ENCODE measurements at regions not wholly inside any gene's neighbourhood (a gene's known extent, or its start where the extent isn't known, plus 50 kb on each side); places are given as distances from the start of the nearest gene placed in this dataset.

DNA sequence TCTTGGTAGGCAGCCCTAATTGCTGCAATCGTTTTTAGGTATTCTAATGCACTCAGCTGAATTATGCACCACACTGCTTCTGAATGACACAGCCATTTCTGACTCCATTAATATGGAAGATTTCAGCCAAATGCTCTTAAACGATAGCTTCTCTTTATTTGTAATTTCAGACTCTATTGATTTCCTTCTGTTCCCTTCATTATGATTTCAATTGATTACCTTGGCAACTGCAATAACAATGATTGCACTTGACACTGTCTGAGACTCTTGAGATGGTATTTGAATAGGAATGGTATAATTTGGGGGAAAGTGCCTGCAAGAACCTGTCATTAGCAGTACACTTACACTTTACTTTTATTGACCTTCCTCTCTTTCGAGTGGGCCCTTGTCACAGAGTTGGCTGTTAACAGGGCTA is 296.1 kb upstream of the DMAC1 start:
- no TSS peak for BruUV-seq (replicated peaks)
- Mint-ChIP-seq H3K27me3 (ENCODE audit: insufficient read depth, unreplicated experiment) (no peaks in the 10 kb centered on the region), H3K36me3 (ENCODE audit: insufficient read depth, unreplicated experiment) (no peaks in the 10 kb centered on the region), H3K4me1 (ENCODE audit: low read depth, unreplicated experiment) (no peaks in the 10 kb centered on the region), H3K9me3 (ENCODE audit: unreplicated experiment) (no peaks in the 10 kb centered on the region), H3K27ac (ENCODE audit: unreplicated experiment) (no peak overlapping the region), H3K4me3 (ENCODE audit: unreplicated experiment) (no peak overlapping the region)
- TF ChIP-seq CTCF (IDR thresholded peaks at IDR 0.05; ENCODE audit: insufficient read depth in 1 of 2, low read depth in 1 of 2, low read length in 1 of 2, severe bottlenecking in 1 of 2, unreplicated experiment in 1 of 2) = no peak
- Histone ChIP-seq H3K4me1 (no peaks in the 10 kb centered on the region), H3K36me3 (ENCODE audit: control insufficient read depth, insufficient read depth, low read length) (no peaks in the 10 kb centered on the region), H3K9me3 (no peaks in the 10 kb centered on the region), H3K27me3 (replicated peaks; ENCODE audit: control insufficient read depth, insufficient read depth, low read length) (no peaks in the 10 kb centered on the region), H3K4me3 (ENCODE audit: low read depth, low read length) (no peak overlapping the region)
- no peak for DNase-seq
- POLR2A ChIA-PET = no interaction called here
- intact Hi-C loops (cut with micrococcal nuclease; ENCODE audit: unreplicated experiment) = no loop called here
- CTCF ChIA-PET = no interaction called here

DNA sequence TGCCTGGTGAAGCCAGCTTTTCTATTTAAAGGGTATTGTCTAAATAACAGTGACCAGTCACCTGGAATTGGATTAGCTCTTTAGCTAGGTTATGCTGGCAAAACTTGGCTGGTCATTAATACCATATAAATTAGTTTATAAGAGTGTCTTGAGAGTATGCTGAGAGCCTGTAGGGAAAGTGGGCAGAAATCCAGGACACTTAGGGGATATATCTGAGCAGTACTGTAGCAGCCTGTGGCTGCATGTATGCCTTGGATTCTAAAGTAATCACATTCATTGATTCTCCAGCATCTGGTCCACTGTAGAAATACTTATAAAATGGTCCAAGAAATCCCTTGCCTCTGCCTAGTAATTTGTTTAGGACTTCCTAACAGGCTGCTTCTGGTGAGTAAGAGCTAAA is 288.9 kb upstream of the DMAC1 start:
- CTCF ChIA-PET = no interaction called here
- Mint-ChIP-seq H3K4me1 (ENCODE audit: low read depth, unreplicated experiment) (no peaks in the 10 kb centered on the region), H3K4me3 (ENCODE audit: unreplicated experiment) (no peak overlapping the region), H3K36me3 (ENCODE audit: insufficient read depth, unreplicated experiment) (no peaks in the 10 kb centered on the region), H3K27ac (ENCODE audit: unreplicated experiment) (no peak overlapping the region), H3K27me3 (ENCODE audit: insufficient read depth, unreplicated experiment) (no peaks in the 10 kb centered on the region), H3K9me3 (ENCODE audit: unreplicated experiment) (peaks cover 4% of the 10 kb centered on the region)
- intact Hi-C loops (cut with micrococcal nuclease; ENCODE audit: unreplicated experiment) = no loop called here
- Histone ChIP-seq H3K4me3 (ENCODE audit: low read depth, low read length) (no peak overlapping the region), H3K4me1 (no peaks in the 10 kb centered on the region), H3K27me3 (replicated peaks; ENCODE audit: control insufficient read depth, insufficient read depth, low read length) (no peaks in the 10 kb centered on the region), H3K36me3 (ENCODE audit: control insufficient read depth, insufficient read depth, low read length) (no peaks in the 10 kb centered on the region), H3K9me3 (no peaks in the 10 kb centered on the region)
- no peak for TF ChIP-seq CTCF (IDR thresholded peaks at IDR 0.05; ENCODE audit: insufficient read depth in 1 of 2, low read depth in 1 of 2, low read length in 1 of 2, severe bottlenecking in 1 of 2, unreplicated experiment in 1 of 2)
- POLR2A ChIA-PET = no interaction called here
- BruUV-seq (replicated peaks) = no TSS peak
- no peak for DNase-seq

GRCh38 chr9:8085986-8086385 is 286.4 kb upstream of the DMAC1 start:
- ChIA-PET CTCF (no interaction called here), POLR2A (no interaction called here)
- Mint-ChIP-seq H3K27me3 (ENCODE audit: insufficient read depth, unreplicated experiment) (no peaks in the 10 kb centered on the region), H3K36me3 (ENCODE audit: insufficient read depth, unreplicated experiment) (no peaks in the 10 kb centered on the region), H3K4me3 (ENCODE audit: unreplicated experiment) (no peak overlapping the region), H3K4me1 (ENCODE audit: low read depth, unreplicated experiment) (no peaks in the 10 kb centered on the region), H3K27ac (ENCODE audit: unreplicated experiment) (no peak overlapping the region), H3K9me3 (ENCODE audit: unreplicated experiment) (peaks cover 21% of the 10 kb centered on the region)
- Histone ChIP-seq H3K9me3 (no peaks in the 10 kb centered on the region), H3K4me3 (ENCODE audit: low read depth, low read length) (no peak overlapping the region), H3K36me3 (ENCODE audit: control insufficient read depth, insufficient read depth, low read length) (no peaks in the 10 kb centered on the region), H3K4me1 (no peaks in the 10 kb centered on the region), H3K27me3 (replicated peaks; ENCODE audit: control insufficient read depth, insufficient read depth, low read length) (no peaks in the 10 kb centered on the region)
- no peak for DNase-seq
- intact Hi-C loops (cut with micrococcal nuclease; ENCODE audit: unreplicated experiment) = no loop called here
- no TSS peak for BruUV-seq (replicated peaks)
- no peak for TF ChIP-seq CTCF (IDR thresholded peaks at IDR 0.05; ENCODE audit: insufficient read depth in 1 of 2, low read depth in 1 of 2, low read length in 1 of 2, severe bottlenecking in 1 of 2, unreplicated experiment in 1 of 2)
